ENCODE measurements at regions not wholly inside any gene's neighbourhood (a gene's known extent, or its start where the extent isn't known, plus 50 kb on each side); places are given as distances from the start of the nearest gene placed in this dataset.

DNA sequence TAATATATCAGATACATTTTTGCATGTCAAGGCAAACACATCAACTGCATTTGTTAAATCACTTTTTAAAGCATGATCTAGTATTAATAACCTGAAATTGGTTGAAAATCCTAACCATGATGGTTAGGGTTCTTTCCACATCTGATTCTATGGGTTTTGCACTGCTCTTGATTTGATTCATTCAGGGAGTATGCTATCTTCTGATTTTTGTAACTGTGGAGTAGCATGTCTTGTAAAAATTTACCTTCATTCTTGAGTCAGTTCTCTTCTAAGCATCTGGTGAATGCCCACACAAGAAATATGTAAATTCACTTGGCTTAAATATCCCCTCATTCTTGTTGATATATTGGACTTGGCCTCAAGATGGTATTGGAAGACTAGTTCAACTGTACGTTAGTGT is 178.7 kb downstream of the KLF6 start:
- no peak overlapping the region for H3K9ac ChIP-seq (ENCODE audit: low read length in 2 of 2)
- peaks cover 0 to 7% of the 10 kb centered on the region in 2 donors for H3K9me3 ChIP-seq (ENCODE audit: control insufficient read depth in 2 of 2, low read length in 2 of 2)
- H3K4me3 ChIP-seq (ENCODE audit: low read length in 2 of 2), result no peak overlapping the region
- no peaks in the 10 kb centered on the region for H3K4me1 ChIP-seq (ENCODE audit: control insufficient read depth, insufficient read depth, low read length)
- H3K36me3 ChIP-seq (ENCODE audit: control insufficient read depth in 2 of 2, insufficient read depth in 2 of 2, low read length in 2 of 2), result no peaks in the 10 kb centered on the region
- no peaks in the 10 kb centered on the region for H3K27me3 ChIP-seq (ENCODE audit: control insufficient read depth in 1 of 2, insufficient read depth in 2 of 2, low read length in 2 of 2)
- H3K27ac ChIP-seq (ENCODE audit: low read length), result no peak overlapping the region

DNA sequence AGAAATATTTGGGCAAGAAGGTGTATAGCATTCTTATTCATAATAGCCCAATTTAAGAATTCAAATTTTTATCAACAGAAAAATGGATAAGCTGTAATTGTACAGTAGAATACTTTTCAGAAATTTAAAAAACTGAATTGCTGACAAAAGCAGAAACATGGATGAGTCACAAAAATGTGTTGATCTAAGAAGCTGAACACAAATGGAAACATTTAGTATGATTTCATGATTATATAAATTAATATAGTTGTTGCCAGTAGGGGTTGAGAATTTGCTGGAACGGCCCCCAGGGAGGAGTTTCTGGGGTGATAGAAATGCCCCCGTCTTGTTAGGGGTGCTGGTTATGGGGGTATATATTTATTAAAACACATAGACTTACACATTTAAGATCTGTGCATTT is 179.1 kb downstream of the KLF6 start:
- H3K27ac ChIP-seq (ENCODE audit: low read length), result no peak overlapping the region
- H3K27me3 ChIP-seq (ENCODE audit: control insufficient read depth in 1 of 2, insufficient read depth in 2 of 2, low read length in 2 of 2), result no peaks in the 10 kb centered on the region
- no peaks in the 10 kb centered on the region for H3K36me3 ChIP-seq (ENCODE audit: control insufficient read depth in 2 of 2, insufficient read depth in 2 of 2, low read length in 2 of 2)
- H3K9ac ChIP-seq (ENCODE audit: low read length in 2 of 2), result no peak overlapping the region
- H3K4me1 ChIP-seq (ENCODE audit: control insufficient read depth, insufficient read depth, low read length), result no peaks in the 10 kb centered on the region
- no peak overlapping the region for H3K4me3 ChIP-seq (ENCODE audit: low read length in 2 of 2)
- H3K9me3 ChIP-seq (ENCODE audit: control insufficient read depth in 2 of 2, low read length in 2 of 2), result peaks cover 0 to 7% of the 10 kb centered on the region in 2 donors

DNA sequence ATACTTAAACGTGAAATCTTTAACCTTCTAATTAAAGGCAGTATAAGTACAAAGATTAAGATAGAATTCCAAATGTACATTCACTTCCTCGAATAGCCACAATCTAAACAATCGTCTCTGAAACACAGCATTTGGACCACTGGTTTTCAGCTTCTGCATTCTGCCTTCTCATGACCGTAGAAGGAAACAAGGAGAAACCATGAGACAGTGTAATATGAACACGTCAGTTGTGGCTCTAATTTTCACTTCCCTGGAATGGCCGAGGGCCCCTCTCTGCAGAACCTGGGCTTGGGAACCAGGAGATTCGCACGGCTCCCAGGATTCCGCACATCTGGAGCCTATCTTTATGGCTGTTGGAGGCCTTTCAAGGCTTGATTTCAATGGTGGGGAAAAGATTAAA is 189.3 kb downstream of the KLF6 start:
- Histone ChIP-seq H3K4me3 (ENCODE audit: low read length in 2 of 2) (no peak overlapping the region), H3K9me3 (ENCODE audit: control insufficient read depth in 2 of 2, low read length in 2 of 2) (no peaks in the 10 kb centered on the region), H3K4me1 (ENCODE audit: control insufficient read depth, insufficient read depth, low read length) (no peaks in the 10 kb centered on the region), H3K36me3 (ENCODE audit: control insufficient read depth in 2 of 2, insufficient read depth in 2 of 2, low read length in 2 of 2) (no peaks in the 10 kb centered on the region), H3K27ac (ENCODE audit: low read length) (no peak overlapping the region), H3K9ac (ENCODE audit: low read length in 2 of 2) (no peak overlapping the region), H3K27me3 (ENCODE audit: control insufficient read depth in 1 of 2, insufficient read depth in 2 of 2, low read length in 2 of 2) (no peaks in the 10 kb centered on the region)

DNA sequence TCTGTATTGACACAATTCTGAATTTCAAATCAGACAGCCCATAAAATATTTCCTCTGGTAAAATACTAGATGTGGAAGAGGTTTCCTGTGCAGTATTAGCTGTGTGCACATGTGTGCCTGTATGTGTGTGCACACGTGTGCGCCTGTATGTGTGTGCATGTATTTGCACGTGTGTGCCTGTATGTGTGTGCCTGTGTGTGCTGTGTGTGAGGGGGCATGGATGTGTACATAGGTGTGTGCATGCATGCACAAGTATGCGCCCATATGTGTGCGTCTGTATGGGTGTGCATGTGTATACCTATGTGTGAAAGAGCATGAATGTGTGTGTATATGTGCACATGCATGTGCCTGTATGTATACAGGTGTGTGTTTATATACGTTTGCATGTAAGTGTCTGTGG is 191.4 kb downstream of the KLF6 start:
- H3K9me3 ChIP-seq (ENCODE audit: control insufficient read depth in 2 of 2, low read length in 2 of 2), result no peaks in the 10 kb centered on the region

DNA sequence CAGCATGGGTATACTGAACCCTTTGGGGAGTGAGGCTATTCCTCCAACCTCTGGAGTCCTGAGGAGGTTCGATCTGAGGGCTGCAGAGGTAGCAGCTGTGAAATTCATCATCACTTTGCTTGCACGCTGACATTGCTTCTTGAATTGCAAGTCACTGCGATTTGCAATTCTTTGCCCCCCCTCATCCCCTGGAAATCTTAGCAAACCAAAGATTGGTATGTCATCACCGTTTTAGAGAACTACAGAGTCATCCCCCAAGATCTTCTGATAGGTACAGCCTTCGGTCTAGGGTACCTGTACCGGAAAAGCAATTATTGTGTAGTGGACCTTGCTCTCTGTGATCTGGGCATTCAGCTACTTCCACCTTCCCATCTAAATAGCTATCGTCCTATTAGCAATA is 192.6 kb downstream of the KLF6 start:
- no peaks in the 10 kb centered on the region for H3K4me1 ChIP-seq (ENCODE audit: control insufficient read depth, insufficient read depth, low read length)
- H3K4me3 ChIP-seq (ENCODE audit: low read length in 2 of 2), result no peak overlapping the region
- H3K36me3 ChIP-seq (ENCODE audit: control insufficient read depth in 2 of 2, insufficient read depth in 2 of 2, low read length in 2 of 2), result no peaks in the 10 kb centered on the region
- H3K27ac ChIP-seq (ENCODE audit: low read length), result no peak overlapping the region
- no peaks in the 10 kb centered on the region for H3K27me3 ChIP-seq (ENCODE audit: control insufficient read depth in 1 of 2, insufficient read depth in 2 of 2, low read length in 2 of 2)
- no peaks in the 10 kb centered on the region for H3K9me3 ChIP-seq (ENCODE audit: control insufficient read depth in 2 of 2, low read length in 2 of 2)
- no peak overlapping the region for H3K9ac ChIP-seq (ENCODE audit: low read length in 2 of 2)

More for the DNA sequence above, 191.4 kb downstream of the KLF6 start:
- H3K9ac ChIP-seq (ENCODE audit: low read length in 2 of 2), result no peak overlapping the region
- H3K27ac ChIP-seq (ENCODE audit: low read length), result no peak overlapping the region
- H3K4me3 ChIP-seq (ENCODE audit: low read length in 2 of 2), result no peak overlapping the region
- no peaks in the 10 kb centered on the region for H3K27me3 ChIP-seq (ENCODE audit: control insufficient read depth in 1 of 2, insufficient read depth in 2 of 2, low read length in 2 of 2)
- H3K4me1 ChIP-seq (ENCODE audit: control insufficient read depth, insufficient read depth, low read length), result no peaks in the 10 kb centered on the region
- no peaks in the 10 kb centered on the region for H3K36me3 ChIP-seq (ENCODE audit: control insufficient read depth in 2 of 2, insufficient read depth in 2 of 2, low read length in 2 of 2)

DNA sequence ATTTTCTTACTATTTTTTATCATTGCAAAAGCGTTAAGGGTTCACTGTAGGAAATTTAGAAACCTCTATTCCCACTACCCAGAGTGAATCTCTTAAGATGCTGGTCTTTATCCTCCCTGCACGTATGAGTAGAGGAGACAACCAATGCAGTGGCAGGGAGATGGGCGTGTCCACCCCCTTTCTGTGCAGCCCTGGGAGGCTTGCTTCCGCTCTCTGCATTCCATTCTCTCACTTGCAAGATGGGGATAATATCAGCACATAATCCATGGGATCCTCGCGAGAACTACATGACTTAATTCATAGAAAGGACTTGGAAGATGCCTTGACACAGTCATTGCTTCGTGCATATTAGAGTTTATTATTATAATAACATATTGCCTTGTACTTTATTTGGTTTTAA is 196.2 kb downstream of the KLF6 start:
- Histone ChIP-seq H3K4me3 (ENCODE audit: low read length in 2 of 2) (no peak overlapping the region), H3K9ac (ENCODE audit: low read length in 2 of 2) (no peak overlapping the region), H3K36me3 (ENCODE audit: control insufficient read depth in 2 of 2, insufficient read depth in 2 of 2, low read length in 2 of 2) (no peaks in the 10 kb centered on the region), H3K4me1 (ENCODE audit: control insufficient read depth, insufficient read depth, low read length) (no peaks in the 10 kb centered on the region), H3K27me3 (ENCODE audit: control insufficient read depth in 1 of 2, insufficient read depth in 2 of 2, low read length in 2 of 2) (no peaks in the 10 kb centered on the region), H3K9me3 (ENCODE audit: control insufficient read depth in 2 of 2, low read length in 2 of 2) (no peaks in the 10 kb centered on the region), H3K27ac (ENCODE audit: low read length) (no peak overlapping the region)

DNA sequence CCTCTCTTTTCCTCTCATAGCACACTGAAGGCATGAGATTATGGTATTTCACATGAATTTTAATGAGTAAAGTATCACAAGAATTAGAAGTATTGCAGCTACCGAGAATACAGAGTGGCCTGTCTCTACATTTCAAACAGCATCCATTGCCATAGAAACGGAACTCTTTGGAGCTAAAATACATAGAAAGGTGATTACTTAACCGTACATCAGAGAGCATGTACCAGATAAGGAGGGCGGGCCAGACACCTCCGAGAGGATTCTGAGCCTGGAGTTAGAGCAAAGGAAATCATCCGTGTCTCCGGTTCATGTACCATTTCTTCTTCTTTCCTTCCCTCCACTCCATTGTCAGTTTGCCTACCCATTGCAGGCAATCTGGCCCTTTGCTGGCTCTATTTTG is 196.7 kb downstream of the KLF6 start:
- no peak overlapping the region for H3K4me3 ChIP-seq (ENCODE audit: low read length in 2 of 2)
- no peak overlapping the region for H3K27ac ChIP-seq (ENCODE audit: low read length)
- no peak overlapping the region for H3K9ac ChIP-seq (ENCODE audit: low read length in 2 of 2)
- no peaks in the 10 kb centered on the region for H3K36me3 ChIP-seq (ENCODE audit: control insufficient read depth in 2 of 2, insufficient read depth in 2 of 2, low read length in 2 of 2)
- no peaks in the 10 kb centered on the region for H3K27me3 ChIP-seq (ENCODE audit: control insufficient read depth in 1 of 2, insufficient read depth in 2 of 2, low read length in 2 of 2)
- H3K9me3 ChIP-seq (ENCODE audit: control insufficient read depth in 2 of 2, low read length in 2 of 2), result no peaks in the 10 kb centered on the region
- H3K4me1 ChIP-seq (ENCODE audit: control insufficient read depth, insufficient read depth, low read length), result no peaks in the 10 kb centered on the region

DNA sequence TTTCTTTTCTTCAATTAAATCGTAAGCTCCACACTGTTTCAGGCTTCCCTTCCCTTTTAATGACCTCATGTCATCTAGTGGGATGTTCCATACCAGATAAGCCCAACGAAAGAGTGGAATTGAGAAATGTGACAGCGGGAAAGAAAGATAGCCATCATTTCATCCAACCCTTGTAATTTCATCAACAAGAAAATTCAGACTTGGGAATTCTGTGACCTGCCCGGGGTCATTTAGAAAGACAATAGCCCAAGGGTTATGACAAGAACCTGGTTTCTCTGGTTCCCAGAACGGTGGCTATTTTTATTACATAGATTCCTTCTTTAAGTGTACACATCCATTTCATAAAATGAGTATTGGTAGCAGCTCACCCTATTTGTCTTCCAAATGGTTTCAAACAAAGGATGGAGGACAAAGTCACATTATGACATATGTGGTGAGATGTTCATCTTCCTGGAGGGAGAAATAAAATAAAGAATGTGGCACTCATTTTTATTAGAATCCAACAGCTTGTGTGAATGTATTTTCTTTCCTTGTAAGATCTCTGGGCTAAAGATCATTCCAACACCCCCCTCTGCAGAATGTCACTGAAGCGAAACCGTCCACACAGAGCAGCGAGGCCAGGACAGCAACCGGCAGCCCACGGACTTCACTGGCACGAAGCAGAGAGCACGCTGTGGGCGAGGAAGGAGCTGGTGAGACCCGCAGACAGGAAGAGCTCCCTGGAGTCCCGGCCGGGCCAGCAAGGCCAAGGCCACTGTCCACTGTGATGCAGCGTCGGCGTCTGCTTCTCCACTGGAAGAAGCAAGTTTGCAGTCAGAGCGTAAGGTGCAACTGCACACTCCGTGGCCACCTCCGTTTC is 199.9 kb downstream of the KLF6 start:
- no peaks in the 10 kb centered on the region for H3K27me3 ChIP-seq (ENCODE audit: control insufficient read depth in 1 of 2, insufficient read depth in 2 of 2, low read length in 2 of 2)
- H3K4me3 ChIP-seq (ENCODE audit: low read length in 2 of 2), result no peak overlapping the region
- H3K27ac ChIP-seq (ENCODE audit: low read length), result no peak overlapping the region
- no peaks in the 10 kb centered on the region for H3K9me3 ChIP-seq (ENCODE audit: control insufficient read depth in 2 of 2, low read length in 2 of 2)
- H3K4me1 ChIP-seq (ENCODE audit: control insufficient read depth, insufficient read depth, low read length), result no peaks in the 10 kb centered on the region
- no peak overlapping the region for H3K9ac ChIP-seq (ENCODE audit: low read length in 2 of 2)
- H3K36me3 ChIP-seq (ENCODE audit: control insufficient read depth in 2 of 2, insufficient read depth in 2 of 2, low read length in 2 of 2), result no peaks in the 10 kb centered on the region

DNA sequence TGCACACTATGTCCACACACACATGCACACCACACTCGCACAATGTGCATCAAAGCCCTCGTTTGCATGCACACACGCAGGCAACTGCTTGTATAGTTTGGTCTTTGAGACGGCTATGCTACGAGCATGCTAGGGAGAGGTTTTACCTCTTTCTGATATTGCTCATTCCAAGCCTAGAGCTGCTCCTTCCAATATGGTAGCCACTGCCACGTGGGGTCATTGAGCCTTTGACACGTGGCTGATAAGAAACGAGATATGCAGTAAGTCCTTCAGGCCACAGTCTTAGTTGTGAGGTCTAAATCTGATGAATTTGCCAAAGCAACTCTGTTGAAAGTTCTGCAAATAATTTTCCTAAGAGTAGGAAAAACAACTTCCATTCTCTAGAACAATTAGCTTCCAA is 204.4 kb downstream of the KLF6 start:
- H3K27ac ChIP-seq (ENCODE audit: low read length), result no peak overlapping the region
- H3K4me3 ChIP-seq (ENCODE audit: low read length in 2 of 2), result no peak overlapping the region
- no peaks in the 10 kb centered on the region for H3K9me3 ChIP-seq (ENCODE audit: control insufficient read depth in 2 of 2, low read length in 2 of 2)
- H3K36me3 ChIP-seq (ENCODE audit: control insufficient read depth in 2 of 2, insufficient read depth in 2 of 2, low read length in 2 of 2), result no peaks in the 10 kb centered on the region
- H3K9ac ChIP-seq (ENCODE audit: low read length in 2 of 2), result no peak overlapping the region
- H3K4me1 ChIP-seq (ENCODE audit: control insufficient read depth, insufficient read depth, low read length), result no peaks in the 10 kb centered on the region
- H3K27me3 ChIP-seq (ENCODE audit: control insufficient read depth in 1 of 2, insufficient read depth in 2 of 2, low read length in 2 of 2), result no peaks in the 10 kb centered on the region

DNA sequence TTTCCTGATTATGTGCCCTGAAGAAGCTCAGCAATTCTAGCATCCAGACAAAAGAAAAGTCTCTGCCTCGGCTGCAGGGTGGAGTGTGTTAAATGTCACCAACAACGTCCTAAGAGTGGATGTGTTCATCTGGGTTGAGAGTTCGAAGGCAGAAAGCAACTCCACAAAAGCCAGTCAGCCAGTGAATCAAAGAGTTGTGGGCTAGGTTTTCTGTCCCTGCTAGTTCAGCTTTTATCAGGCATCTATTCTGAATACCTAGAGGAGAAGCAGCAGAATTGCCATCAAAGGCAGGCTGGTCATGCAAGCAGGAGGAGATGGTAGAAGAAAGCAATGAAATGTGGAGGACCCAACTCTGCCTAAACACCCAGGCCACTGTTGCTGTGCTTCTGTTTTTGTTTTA is 205.2 kb downstream of the KLF6 start:
- no peak overlapping the region for H3K27ac ChIP-seq (ENCODE audit: low read length)
- no peaks in the 10 kb centered on the region for H3K27me3 ChIP-seq (ENCODE audit: control insufficient read depth in 1 of 2, insufficient read depth in 2 of 2, low read length in 2 of 2)
- H3K36me3 ChIP-seq (ENCODE audit: control insufficient read depth in 2 of 2, insufficient read depth in 2 of 2, low read length in 2 of 2), result no peaks in the 10 kb centered on the region
- no peaks in the 10 kb centered on the region for H3K9me3 ChIP-seq (ENCODE audit: control insufficient read depth in 2 of 2, low read length in 2 of 2)
- no peak overlapping the region for H3K9ac ChIP-seq (ENCODE audit: low read length in 2 of 2)
- no peak overlapping the region for H3K4me3 ChIP-seq (ENCODE audit: low read length in 2 of 2)
- H3K4me1 ChIP-seq (ENCODE audit: control insufficient read depth, insufficient read depth, low read length), result no peaks in the 10 kb centered on the region

DNA sequence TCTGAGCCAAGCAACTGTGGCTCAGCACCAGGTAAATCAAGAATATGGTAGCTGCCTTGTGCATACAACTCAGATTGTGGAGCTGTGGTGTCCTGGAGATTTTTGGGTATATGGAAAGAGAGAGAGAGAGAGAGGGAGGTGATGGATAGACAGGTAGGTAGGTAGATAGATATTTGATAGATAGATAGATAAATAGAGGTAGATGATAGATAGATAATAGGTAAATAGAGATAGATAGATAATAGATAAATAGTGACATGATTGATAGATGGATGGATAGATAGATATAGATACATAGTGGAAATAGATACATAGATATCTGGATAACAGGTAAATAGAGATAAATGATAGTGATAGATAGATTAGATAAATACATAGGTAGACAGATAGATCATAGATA is 206.3 kb downstream of the KLF6 start:
- Histone ChIP-seq H3K4me3 (ENCODE audit: low read length in 2 of 2) (no peak overlapping the region), H3K27ac (ENCODE audit: low read length) (no peak overlapping the region), H3K9ac (ENCODE audit: low read length in 2 of 2) (no peak overlapping the region), H3K36me3 (ENCODE audit: control insufficient read depth in 2 of 2, insufficient read depth in 2 of 2, low read length in 2 of 2) (no peaks in the 10 kb centered on the region), H3K4me1 (ENCODE audit: control insufficient read depth, insufficient read depth, low read length) (no peaks in the 10 kb centered on the region), H3K27me3 (ENCODE audit: control insufficient read depth in 1 of 2, insufficient read depth in 2 of 2, low read length in 2 of 2) (no peaks in the 10 kb centered on the region), H3K9me3 (ENCODE audit: control insufficient read depth in 2 of 2, low read length in 2 of 2) (no peaks in the 10 kb centered on the region)
